ENCODE measurements at regions not wholly inside any gene's neighbourhood (a gene's known extent, or its start where the extent isn't known, plus 50 kb on each side); places are given as distances from the start of the nearest gene placed in this dataset.

GRCh38 chr3:135516143-135516542, 449.4 kb upstream of the PPP2R3A start:
- no peak for TF ChIP-seq CTCF (IDR thresholded peaks at IDR 0.05)
- TF ChIP-seq POLR2A (IDR thresholded peaks at IDR 0.05), result no peak
- no peak for TF ChIP-seq POLR2AphosphoS5 (IDR thresholded peaks at IDR 0.05)
- no peak for TF ChIP-seq EP300 (IDR thresholded peaks at IDR 0.05)

All from sigmoid colon (tissue), 4 donors.